DOHH2 (cell line): ENCODE measurements at regions not wholly inside any gene's neighbourhood (a gene's known extent, or its start where the extent isn't known, plus 50 kb on each side); places are given as distances from the start of the nearest gene placed in this dataset.

Experiments used
- CTCF ChIP-seq: fragments of 200-600 bp; sonication (generic); IDR thresholded peaks from one replicate; pipeline ENCODE4 v1.5.1; 2014; ENCODE audit warnings: antibody characterized with exemption, mild to moderate bottlenecking, low read depth, low read length; ENCODE audit not compliant: poor library complexity, severe bottlenecking
- EZH2phosphoT487 ChIP-seq: fragments of 200-600 bp; sonication (generic); IDR thresholded peaks from 2 replicates; pipeline ENCODE4 v1.6.1; 2017; ENCODE audit warnings: borderline replicate concordance, mild to moderate bottlenecking, antibody characterized with exemption, low read length, moderate library complexity, mixed read lengths

DNA sequence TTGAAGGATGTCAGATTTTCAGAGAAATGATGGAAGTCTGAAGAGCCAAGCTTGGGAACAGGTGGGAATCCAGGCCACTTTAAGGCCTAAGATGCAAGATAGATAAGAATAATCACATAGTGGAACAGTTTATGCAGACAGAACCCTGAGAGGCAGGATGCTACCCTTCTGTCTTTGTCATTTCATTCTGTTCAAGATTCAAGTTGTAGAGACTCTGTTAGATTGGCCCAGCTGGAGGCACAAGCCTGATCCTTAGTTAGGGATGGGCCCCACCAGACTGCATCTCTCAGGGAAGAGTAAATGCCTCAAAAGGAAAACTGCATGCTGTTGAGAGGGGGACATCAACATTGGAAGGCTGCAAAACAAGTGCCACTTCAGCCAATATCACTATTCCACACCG, 287.0 kb downstream of the PCNX1 start:
- no peak for TF ChIP-seq CTCF
- no peak for TF ChIP-seq EZH2phosphoT487
